ENCODE measurements at regions not wholly inside any gene's neighbourhood (a gene's known extent, or its start where the extent isn't known, plus 50 kb on each side); places are given as distances from the start of the nearest gene placed in this dataset.
A peak's percentile ranks its signal among the peaks of the same experiment; 100 is the strongest.

GRCh38 chr12:24537083-24537860 is 411.6 kb downstream of the BCAT1 start:
- DNase-seq: no peak
- peaks cover 0 to 8% (median 0%) of the 10 kb centered on the region in 4 donors for H3K4me1 ChIP-seq
- TF ChIP-seq, protein P1, sequence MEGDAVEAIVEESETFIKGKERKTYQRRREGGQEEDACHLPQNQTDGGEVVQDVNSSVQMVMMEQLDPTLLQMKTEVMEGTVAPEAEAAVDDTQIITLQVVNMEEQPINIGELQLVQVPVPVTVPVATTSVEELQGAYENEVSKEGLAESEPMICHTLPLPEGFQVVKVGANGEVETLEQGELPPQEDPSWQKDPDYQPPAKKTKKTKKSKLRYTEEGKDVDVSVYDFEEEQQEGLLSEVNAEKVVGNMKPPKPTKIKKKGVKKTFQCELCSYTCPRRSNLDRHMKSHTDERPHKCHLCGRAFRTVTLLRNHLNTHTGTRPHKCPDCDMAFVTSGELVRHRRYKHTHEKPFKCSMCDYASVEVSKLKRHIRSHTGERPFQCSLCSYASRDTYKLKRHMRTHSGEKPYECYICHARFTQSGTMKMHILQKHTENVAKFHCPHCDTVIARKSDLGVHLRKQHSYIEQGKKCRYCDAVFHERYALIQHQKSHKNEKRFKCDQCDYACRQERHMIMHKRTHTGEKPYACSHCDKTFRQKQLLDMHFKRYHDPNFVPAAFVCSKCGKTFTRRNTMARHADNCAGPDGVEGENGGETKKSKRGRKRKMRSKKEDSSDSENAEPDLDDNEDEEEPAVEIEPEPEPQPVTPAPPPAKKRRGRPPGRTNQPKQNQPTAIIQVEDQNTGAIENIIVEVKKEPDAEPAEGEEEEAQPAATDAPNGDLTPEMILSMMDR (IDR thresholded peaks at IDR 0.05): no peak
- no peak for TF ChIP-seq POLR2A (IDR thresholded peaks at IDR 0.05)
- no peaks in the 10 kb centered on the region for H3K36me3 ChIP-seq
- H3K4me3 ChIP-seq: no peak overlapping the region
- H3K27ac ChIP-seq: peak overlapping the region in 3 of 4 donors; percentile 6 to 26 (median 19)
- no peaks in the 10 kb centered on the region for H3K9me3 ChIP-seq
- H3K27me3 ChIP-seq: no peaks in the 10 kb centered on the region

GRCh38 chr12:24535334-24536069 is 413.4 kb downstream of the BCAT1 start:
- no peak for DNase-seq
- peak overlapping the region in 2 of 4 donors; percentile 28 to 41 for H3K27ac ChIP-seq
- no peak for TF ChIP-seq POLR2A (IDR thresholded peaks at IDR 0.05)
- TF ChIP-seq, protein P1 (IDR thresholded peaks at IDR 0.05): no peak
- H3K9me3 ChIP-seq: no peaks in the 10 kb centered on the region
- H3K27me3 ChIP-seq: no peaks in the 10 kb centered on the region
- peaks cover 0 to 8% (median 0%) of the 10 kb centered on the region in 4 donors for H3K4me1 ChIP-seq
- no peaks in the 10 kb centered on the region for H3K36me3 ChIP-seq
- no peak overlapping the region for H3K4me3 ChIP-seq

GRCh38 chr12:24534622-24535021 is 414.3 kb downstream of the BCAT1 start:
- H3K27ac ChIP-seq: peak overlapping the region in 1 of 4 donors; percentile 28
- TF ChIP-seq, protein P1 (IDR thresholded peaks at IDR 0.05): no peak
- TF ChIP-seq POLR2A (IDR thresholded peaks at IDR 0.05): no peak
- no peak for DNase-seq

DNA sequence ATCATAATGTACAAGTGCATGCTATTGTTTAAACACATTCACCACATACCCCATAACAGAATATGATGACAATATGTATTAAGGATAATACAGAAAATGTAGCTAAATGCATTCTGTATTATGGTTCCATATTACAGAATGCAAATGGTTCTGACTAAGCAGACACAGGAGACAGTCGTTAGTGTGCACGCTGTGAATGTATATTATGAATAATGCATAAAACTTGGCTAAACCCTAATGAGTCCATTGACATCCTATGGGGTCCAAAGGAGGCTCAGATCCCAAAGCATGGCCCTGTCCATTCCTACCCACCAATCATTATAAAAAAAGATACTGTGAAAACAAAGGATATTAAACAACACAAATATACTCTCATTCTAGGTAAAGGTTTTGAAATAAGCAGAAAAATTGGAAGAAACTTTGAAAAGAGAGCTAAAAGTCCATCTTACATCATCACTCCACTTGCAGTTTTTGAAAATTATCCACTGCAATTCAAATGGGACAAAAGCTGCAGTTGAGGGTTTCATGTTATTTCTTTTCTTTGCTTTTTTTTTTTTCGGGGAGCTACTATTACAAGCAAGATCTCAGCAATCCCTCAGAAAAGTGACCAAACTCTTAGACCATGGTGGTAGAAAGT is 415.1 kb downstream of the BCAT1 start:
- Histone ChIP-seq H3K36me3 (no peaks in the 10 kb centered on the region), H3K27me3 (no peaks in the 10 kb centered on the region), H3K9me3 (no peaks in the 10 kb centered on the region), H3K27ac (no peak overlapping the region), H3K4me1 (peaks cover 0 to 8% (median 0%) of the 10 kb centered on the region in 4 donors), H3K4me3 (no peak overlapping the region)
- TF ChIP-seq, protein P1 (IDR thresholded peaks at IDR 0.05): no peak
- TF ChIP-seq POLR2A (IDR thresholded peaks at IDR 0.05): no peak
- no peak for DNase-seq

More at GRCh38 chr12:24534622-24535021, 414.3 kb downstream of the BCAT1 start:
- H3K36me3 ChIP-seq: no peaks in the 10 kb centered on the region
- peaks cover 0 to 8% (median 0%) of the 10 kb centered on the region in 4 donors for H3K4me1 ChIP-seq
- no peak overlapping the region for H3K4me3 ChIP-seq
- H3K27me3 ChIP-seq: no peaks in the 10 kb centered on the region
- H3K9me3 ChIP-seq: no peaks in the 10 kb centered on the region

- Histone ChIP-seq H3K9me3 (no peaks in the 10 kb centered on the region), H3K27ac (no peak overlapping the region), H3K4me3 (no peak overlapping the region), H3K27me3 (no peaks in the 10 kb centered on the region), H3K4me1 (peaks cover 0 to 8% (median 0%) of the 10 kb centered on the region in 4 donors), H3K36me3 (no peaks in the 10 kb centered on the region)
- TF ChIP-seq, protein P1 (IDR thresholded peaks at IDR 0.05): no peak
- TF ChIP-seq POLR2A (IDR thresholded peaks at IDR 0.05): no peak
- no peak for DNase-seq
Observed at GRCh38 chr12:24530689-24531088, 418.2 kb downstream of the BCAT1 start.
